GM21723 (cell line): ENCODE measurements at regions not wholly inside any gene's neighbourhood (a gene's known extent, or its start where the extent isn't known, plus 50 kb on each side); places are given as distances from the start of the nearest gene placed in this dataset.
"Not testable (repeated sequence)": the region's sequence is repeated elsewhere in the genome, so short reads cannot be mapped to it uniquely, and the experiment has no call there.

Source experiments
- ATAC-seq: cut with Tn5 transposase; IDR thresholded peaks from one replicate; pipeline ENCODE4 v1.9.1; 2021; ENCODE audit warnings: mild to moderate bottlenecking, moderate library complexity; ENCODE audit not compliant: unreplicated experiment

DNA sequence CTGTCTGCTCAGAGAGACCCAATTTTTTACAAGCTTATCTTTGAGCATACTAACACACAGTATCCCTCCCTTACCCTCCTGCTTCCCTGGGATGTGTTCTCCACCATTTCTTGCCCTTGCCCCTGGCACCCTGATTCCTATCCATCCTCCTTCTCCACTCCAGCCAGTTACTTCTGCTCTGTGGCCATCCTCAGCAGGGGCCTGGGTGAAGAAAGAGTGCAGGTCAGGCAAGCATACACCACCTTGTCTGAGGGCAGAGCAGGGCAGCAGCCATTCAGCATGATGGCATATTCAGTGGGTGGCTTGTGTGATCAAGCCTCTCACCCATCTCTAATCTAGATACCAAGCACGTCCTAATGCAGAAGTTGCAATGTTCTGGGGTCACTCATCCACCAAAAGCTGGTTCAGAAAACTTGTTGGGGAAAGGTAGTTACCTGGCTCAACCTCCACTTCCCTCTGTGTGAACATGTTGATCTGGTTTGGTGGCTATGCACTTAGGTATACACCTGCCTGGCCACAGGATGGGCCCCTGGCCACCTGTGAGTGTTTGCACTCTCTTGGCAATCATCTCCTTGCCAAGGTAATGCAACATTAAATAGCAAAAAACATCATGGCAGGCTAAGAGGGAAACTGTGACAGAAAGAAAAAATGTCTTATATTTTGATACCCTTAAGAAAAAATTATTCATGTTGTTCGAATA lies 900.3 kb upstream of the MIR17HG start:
- ATAC-seq = no peak

DNA sequence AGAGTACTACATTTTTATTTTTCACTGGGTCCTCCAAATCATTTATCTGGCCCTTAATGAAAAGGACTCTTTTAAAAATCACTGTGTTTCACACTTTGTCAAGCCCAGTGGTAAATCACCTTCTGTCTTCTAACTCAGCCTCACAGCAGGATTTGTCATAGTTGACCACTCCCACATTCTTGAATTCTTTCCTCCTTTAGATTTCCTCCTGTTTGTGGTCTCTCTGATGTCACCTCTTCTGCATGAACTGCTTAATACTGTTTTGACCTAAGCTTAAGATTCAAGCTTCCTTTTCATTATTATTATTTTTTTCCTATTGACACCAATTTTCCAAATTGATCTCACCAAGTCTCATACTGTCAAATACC lies 899.8 kb upstream of the MIR17HG start:
- no peak for ATAC-seq

DNA sequence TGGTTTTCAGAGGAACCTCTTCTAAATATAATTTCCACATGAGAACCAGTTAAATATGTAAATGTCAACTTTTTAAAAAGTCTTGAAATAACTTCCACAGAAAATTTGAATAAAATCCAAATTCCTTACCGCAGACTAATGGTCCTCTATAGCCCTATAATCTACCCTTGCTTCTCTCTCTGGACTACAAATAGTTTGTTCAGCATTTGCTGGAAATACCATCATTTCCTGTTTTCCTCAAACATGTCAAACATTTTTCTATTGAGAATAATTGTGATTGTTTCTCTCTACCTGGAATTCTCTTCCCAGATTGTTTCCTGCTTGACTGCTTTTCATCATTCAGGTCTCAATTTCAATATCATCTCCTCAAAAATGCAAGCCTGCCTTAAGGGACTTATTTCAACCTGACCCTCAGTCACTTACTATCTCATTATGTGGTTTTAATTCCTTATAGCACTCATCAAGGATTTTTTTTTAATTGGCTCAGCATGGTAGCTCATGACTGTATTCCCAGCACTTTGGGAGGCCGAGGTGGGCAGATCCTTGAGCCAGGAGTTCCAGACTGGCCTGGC lies 898.9 kb upstream of the MIR17HG start:
- no peak for ATAC-seq

DNA sequence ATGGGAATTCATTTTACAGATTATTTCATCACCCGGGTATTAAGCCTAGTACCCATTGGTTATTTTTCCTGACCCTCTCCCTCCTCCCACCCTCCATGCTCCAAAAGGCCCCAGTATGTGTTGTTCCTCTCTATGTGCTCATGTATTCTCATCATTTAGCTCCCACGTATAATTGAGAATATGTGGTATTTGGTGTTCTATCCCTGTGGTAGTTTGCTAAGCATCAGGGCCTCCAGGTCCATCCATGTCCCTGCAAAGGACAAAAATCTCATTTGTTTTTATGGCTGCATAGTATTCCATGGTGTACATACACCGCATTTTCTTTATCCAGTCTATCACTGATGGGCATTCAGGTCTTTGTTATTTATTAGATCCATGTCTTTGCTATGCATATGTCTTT lies 894.1 kb upstream of the MIR17HG start:
- no peak for ATAC-seq

DNA sequence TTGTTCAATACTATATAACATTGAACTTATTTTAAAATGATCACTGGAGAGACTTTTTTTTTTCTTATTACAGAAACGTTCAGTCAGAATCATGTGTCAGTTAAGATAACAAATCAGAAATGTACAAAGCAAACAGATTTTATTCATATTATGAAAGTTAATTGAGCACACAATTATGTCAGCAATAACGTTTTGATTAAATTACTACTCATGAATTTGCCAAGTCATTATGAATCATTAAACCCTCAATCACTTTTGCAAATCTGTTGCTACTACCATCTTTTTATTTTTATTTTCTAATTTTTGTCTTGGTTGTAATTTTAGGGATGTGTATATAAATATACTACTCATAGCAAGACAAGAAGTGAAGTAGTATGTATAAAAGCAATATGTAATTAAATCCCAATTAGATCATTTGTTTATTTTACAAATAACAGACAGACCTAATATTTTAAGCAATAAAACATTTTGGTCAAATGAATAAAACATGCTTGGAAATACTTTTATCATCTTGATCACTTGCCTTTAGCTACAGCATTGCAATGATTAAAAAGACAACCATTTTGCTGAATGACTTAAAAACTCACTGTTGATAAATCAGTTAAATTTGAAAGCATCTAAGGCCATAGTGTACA lies 893.4 kb upstream of the MIR17HG start:
- no peak for ATAC-seq

DNA sequence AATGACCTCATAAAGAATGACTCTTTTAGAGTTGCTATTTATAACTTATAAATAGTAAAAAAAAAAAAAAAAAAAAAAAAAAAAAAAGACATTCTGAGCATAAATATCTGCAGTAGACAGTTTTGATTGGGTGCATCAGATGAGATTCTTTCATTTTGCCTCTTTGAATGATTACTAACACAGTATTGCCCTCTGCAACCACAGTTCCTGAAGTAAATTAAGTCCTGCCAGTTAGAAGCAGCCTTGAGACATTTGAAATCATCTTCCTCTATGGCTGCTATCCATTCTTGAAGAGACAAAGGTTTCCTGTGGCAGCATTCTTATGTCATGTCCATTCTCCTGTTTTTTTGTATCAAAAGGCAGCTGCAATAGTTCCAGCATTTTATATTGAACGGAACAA lies 892.4 kb upstream of the MIR17HG start:
- ATAC-seq = no peak

DNA sequence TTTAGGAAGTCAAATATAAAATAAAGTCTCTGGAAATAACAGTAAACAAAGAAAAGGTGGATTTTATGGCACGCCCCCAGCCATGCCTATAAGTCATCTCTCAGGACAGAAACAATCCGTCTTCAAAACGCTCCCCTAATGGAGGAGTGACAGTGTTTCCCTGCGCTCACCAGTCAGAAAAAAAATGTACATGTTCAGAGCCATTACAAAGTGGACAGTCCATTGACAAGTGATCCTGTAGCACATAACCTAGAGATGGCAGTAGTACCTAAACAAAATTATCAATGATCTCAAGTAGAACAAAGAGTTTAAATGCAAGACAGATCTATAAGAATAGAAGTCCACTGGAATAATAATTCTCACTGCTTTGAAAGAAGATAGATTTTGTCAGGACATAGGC lies 891.7 kb upstream of the MIR17HG start:
- no peak for ATAC-seq

DNA sequence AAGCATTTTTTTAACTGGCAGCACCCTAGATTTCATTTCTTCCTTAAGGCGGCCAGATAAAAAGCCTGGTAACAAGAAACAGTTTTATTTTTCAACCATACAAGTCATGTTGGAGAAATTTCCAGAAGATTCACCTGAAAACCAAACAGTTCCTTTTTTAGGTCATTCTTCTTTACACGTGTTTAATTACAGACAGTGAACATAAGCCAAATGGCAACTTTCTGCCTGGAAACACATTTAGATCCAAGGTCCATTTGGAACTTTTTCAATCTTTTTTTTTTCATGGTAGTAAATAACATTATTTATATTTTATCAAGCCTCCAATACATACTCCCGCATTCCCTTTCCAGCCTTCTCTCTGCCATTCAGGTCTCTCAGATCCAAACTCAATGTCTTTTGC lies 886.1 kb upstream of the MIR17HG start:
- no peak for ATAC-seq

DNA sequence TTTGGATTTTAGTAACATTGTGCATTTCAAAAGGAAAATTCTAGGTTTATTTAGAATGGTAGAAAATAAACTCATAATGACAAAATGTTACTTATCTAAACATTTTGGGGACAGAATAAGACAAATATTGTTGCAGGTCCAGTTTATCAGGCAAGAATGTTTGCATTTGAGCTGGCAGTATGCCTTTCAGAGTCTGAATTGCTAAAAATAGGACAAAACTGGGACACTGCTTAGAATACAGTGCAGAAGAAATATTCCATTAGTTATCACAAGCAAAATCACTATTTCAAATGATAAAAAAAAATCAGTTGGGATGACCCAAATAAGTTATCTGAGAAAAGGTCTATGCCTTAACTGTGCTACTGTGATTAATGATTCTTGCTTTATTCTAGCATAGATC lies 870.3 kb upstream of the MIR17HG start:
- ATAC-seq = no peak

DNA sequence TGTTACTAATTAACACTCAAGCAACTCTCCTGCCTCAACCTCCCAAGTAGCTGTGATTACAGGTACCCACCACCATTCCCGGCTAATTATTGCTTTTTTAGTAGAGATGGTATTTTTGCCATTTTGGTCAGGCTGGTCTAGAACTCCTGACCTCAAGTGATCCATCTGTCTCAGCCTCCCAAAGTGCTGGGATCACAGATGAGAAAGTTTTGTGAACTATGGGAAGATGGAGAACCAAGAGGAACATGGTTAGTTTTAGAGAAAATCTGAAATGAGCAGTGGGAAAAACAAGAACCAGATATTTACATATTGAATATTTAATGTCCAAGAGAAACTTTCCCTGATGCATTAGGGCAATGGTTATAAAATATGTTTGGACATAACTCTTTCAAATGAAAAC lies 863.6 kb upstream of the MIR17HG start:
- ATAC-seq = no peak

DNA sequence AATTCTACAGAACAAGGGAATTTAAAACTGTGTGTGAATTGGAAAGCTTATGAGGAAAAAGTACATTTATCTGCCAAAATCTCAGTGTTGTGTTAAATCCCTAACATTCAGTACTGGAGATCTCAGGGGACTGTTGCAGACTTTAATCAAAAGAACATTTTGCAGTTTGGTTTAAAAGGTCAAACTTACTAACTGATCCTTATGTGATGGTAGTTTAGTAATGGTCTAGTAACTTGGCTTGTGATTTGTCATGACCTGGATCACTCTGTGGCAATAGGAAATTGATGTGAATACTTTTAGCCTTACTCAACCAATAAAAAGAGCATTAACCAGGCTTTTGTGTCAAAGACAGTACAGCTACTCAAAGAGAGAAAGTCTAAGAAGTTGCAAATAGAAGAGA lies 862.1 kb upstream of the MIR17HG start:
- ATAC-seq = no peak

DNA sequence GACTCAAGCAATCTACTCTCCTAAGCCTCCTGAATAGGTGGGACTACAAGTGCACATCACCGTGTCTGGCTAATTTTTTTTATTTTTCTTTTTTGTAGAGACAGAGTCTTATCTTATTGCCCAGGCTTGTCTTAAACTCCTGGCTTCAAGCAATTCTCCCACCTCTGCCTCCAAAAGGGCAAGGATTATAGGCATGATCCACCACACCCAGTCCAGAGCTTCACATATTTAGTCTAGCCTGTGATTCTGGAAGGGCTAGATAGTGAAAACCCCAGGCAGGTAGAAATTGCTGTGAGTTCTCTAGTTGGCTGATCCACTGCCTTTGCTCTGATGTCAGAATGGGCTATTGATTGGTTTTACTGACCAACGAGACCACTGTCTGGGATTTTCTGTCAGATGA lies 854.6 kb upstream of the MIR17HG start:
- ATAC-seq = no peak

DNA sequence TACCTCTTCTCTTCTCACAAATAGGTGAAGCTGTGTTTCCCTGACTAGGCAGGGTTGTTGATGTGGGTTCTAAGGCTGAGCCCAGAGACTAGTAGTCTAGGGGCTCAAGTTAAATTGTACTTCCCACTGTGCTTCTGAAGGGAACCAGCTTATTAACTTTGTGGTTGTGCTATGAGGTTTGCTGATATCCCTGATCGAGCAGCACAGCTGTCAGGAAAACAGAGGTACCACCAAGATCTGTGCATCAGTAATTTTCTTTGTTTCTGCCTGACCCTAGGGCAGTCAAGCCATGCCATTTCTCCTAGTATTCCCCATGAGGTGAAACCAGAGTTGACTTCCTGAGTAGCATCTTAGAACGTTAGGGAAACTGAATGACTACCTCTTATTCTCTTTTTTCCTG lies 853.8 kb upstream of the MIR17HG start:
- no peak for ATAC-seq

DNA sequence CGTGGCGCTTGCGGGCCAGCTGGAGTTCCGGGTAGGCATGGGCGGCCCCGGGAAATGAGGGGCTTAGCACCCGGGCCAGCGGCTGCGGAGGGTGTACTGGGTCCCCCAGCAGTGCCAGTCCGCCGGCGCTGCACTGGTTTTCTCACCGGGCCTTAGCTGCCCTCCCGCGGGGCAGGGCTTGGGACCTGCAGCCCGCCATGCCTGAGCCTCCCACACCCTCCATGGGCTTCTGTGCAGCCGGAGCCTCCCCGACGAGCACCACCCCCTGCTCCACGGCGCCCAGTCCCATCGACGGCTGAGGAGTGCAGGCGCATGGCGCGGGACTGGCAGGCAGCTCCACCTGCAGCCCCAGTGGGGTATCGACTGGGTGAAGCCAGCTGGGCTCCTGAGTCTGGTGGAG lies 852.6 kb upstream of the MIR17HG start:
- ATAC-seq = not testable (repeated sequence)

DNA sequence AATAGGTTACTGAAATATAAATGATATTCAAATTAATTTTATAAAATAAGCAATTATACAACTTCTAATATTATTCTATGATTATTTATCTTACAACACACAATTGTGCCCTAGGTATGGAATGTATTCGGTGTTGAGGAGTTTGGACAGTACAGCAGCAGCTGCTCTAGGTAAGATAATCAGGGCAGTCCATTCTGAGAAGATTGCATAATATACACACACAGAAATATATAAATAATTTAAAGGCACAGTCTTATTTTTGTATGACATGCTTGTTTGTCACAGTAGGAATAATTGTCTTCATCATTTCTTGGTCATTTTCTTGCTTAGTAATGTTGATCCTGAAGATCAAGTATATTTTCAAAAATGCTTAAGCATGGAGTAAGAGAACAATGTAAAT lies 849.4 kb upstream of the MIR17HG start:
- no peak for ATAC-seq

DNA sequence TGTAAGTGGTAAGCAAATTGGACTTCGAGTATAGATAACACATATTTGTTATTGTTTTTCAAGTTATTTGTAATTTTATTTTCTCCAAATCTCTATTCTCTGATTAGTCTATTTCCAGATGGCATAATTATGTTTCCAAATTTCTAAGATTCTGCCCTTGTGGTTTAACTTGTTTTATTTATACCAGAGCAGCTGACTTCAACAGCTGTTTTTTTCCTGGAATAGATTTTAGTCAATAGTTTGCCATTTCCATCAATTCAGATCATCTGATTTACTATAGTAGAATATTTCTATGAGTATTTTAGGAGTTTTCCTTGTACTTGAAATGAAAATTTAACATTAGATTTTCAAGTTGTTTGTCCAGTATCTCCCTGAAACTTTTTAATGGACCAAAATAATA lies 848.7 kb upstream of the MIR17HG start:
- ATAC-seq = no peak

DNA sequence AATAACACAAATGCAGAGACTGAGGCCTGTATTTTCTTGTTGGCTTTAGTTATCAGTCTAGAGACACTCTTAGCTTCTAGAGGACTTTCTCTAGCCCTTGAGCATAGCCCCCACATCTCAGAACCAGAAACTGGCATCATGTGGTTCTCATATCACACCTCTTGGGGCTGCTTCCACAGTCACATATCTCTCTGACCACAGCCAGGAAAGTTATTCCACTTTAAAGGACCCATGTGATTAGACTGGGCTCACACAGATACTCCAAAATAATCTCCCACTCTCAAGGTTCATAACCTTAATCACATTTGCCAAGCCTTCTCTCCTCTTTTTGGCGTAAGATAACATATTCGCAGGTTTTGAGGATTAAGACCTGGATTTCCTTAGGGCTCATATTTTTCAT lies 846.9 kb upstream of the MIR17HG start:
- ATAC-seq = no peak

DNA sequence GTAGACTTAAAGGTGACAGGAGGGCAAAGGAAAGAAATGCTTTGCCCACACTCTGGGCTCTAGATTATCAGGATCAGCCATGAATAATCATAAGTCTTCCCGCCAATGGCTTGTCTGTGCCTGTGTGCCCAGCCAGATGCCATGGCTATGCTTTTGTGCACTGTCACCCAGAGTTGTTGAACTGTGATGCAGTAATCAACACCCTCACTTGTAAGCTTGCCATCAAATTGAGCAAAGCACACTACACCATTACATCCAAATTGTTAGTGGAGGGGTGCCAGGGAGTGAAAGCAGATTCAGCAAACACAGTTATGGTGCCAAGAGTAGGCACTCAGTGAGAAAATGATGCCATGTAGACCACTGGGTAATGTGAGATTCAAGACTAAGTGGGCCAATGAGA lies 845.3 kb upstream of the MIR17HG start:
- no peak for ATAC-seq

DNA sequence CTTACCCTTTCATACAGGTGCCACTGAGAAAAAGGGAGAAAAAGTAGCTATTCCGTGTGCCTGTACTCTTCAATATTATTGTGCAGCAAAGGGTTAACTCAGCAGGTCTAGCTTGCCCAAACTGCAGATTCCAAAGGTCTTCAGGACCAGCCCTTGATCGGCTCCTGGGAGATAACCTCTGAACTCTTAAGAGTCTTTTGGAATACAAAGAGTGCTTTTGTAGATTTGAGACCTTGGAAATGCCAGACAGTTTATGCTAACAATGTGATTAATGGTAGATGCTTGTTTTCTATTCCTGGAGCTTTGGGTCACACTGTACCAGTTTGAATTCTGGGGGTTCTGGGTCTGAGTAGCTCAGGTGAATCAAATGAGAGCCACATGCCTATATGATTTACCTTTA lies 844.7 kb upstream of the MIR17HG start:
- no peak for ATAC-seq

DNA sequence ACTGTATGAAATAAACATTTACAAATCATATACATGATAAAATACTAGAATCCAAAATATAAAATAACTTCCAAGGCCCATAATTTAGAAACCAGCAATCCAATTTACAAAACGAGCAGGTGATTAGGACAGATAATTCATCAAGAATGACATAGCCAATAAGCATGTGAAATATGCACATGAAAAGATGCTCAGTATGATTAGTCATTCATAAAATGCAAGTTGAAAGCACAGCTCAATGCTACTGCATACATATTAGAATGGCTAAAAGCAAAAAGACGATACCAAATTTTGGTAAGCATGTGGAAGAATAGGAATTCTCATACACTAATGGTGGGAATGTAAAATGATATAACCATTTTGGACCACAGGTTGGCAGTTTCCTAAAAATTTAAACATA lies 837.2 kb upstream of the MIR17HG start:
- ATAC-seq = no peak

DNA sequence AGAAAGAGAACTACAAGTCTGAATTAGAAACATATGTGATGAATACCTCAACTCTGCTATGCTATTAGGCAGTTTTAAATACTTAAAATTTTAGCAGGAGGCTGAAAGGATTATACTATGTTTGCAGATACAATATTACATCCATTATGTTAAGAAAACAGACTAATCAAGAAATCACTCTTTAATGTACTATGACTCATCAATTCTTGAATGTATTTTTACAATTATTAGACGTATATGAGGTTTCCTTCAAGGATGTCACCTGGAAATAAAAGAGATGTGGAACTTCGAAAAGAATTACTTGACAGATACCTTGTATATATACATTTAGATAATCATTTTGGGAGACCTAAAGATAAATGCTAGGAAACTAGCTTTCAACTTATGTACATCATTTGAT lies 835.6 kb upstream of the MIR17HG start:
- ATAC-seq = no peak

DNA sequence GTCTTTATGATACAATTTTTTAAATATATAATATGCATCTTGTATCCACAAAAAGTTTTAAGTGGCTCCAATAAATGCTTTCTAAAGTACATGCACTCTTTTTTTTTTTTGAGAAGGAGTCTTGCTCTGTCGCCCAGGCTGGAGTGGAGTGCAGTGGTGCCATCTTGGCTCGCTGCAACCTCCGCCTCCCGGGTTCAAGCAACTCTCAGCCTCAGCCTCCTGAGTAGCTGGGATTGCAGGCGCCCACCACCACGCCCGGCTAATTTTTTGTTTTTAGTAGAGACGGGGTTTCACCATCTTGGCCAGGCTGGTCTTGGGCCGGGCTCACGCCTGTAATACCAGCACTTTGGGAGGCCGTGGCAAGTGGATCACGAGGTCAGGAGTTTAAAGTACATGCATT lies 832.8 kb upstream of the MIR17HG start:
- ATAC-seq = not testable (repeated sequence)

DNA sequence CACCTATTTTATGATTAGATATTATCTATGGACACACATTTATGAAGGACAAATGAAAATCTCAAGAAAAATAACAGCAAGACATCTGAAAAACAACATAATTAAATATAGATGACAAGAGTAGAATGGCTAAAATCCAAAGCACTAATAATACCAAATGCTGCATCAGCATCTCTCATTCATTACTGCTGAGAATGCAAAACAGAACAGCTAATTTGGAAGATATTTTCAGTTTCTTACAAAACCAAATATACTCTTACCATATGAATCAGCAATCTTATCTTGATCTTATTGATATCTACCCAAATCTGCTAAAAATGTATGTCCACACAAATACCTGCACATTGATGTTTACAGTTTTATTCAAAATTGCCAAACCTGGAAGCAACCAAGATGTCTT lies 829.1 kb upstream of the MIR17HG start:
- ATAC-seq = no peak
